H1 (cell line): ENCODE measurements at regions not wholly inside any gene's neighbourhood (a gene's known extent, or its start where the extent isn't known, plus 50 kb on each side); places are given as distances from the start of the nearest gene placed in this dataset.

Experiments
- CTCF ChIA-PET: fragments of 300-600 bp; sonication (Branson Sonifier 250); formaldehyde crosslinking; loops from one replicate; lab custom pipeline; 2021; ENCODE audit not compliant: partially characterized antibody; lab: Charles Lee
- POLR2A ChIA-PET: fragments of 300-600 bp; sonication (Branson Sonifier 250); formaldehyde crosslinking; loops from one replicate; lab custom pipeline; 2021; ENCODE audit warnings: inconsistent platforms; ENCODE audit not compliant: partially characterized antibody; lab: Charles Lee
- DNase-seq, 2 experiments: peaks; one replicate each; pipeline versions ENCODE4 v3.0.0 to v3.0.0-alpha.2; 2010 to 2022; ENCODE audit warnings: low spot score in 2 of 2, low read depth in 1 of 2, mixed read lengths in 1 of 2
- FAIRE-seq: peaks from 2 replicates; lab custom pipeline; 2011; peaks lifted over from hg19 to GRCh38; lab: Jason Lieb, UNC
- H2AFZ ChIP-seq: 2 replicates; pipeline ENCODE4 v1.8.1; 2012; ENCODE audit warnings: low read length, inconsistent platforms
- H2AK5ac ChIP-seq: 2 replicates; pipeline ENCODE4 v1.6.1; 2013; ENCODE audit warnings: low read depth, low read length
- H2BK120ac ChIP-seq: replicated peaks from 2 replicates; pipeline ENCODE3; 2013; ENCODE audit warnings: low read depth, low read length, inconsistent platforms
- H2BK12ac ChIP-seq: 2 replicates; pipeline ENCODE4 v1.6.1; 2013; ENCODE audit warnings: low read depth, low read length
- H2BK15ac ChIP-seq: 2 replicates; pipeline ENCODE4 v1.6.1; 2013; ENCODE audit warnings: low read length
- H2BK20ac ChIP-seq: 2 replicates; pipeline ENCODE4 v1.6.1; 2013; ENCODE audit warnings: low read length
- H2BK5ac ChIP-seq: 2 replicates; pipeline ENCODE4 v1.6.1; 2013; ENCODE audit warnings: low read depth, low read length
- H3K14ac ChIP-seq: 2 replicates; pipeline ENCODE4 v1.6.1; 2013; ENCODE audit warnings: inconsistent platforms; ENCODE audit not compliant: insufficient read length
- H3K18ac ChIP-seq: 2 replicates; pipeline ENCODE4 v1.6.1; 2013; ENCODE audit warnings: low read length; ENCODE audit errors: extremely low read depth
- H3K23ac ChIP-seq: 2 replicates; pipeline ENCODE4 v1.6.1; 2013; ENCODE audit warnings: inconsistent platforms; ENCODE audit not compliant: insufficient read length
- H3K23me2 ChIP-seq: 2 replicates; pipeline ENCODE4 v1.6.1; 2013; ENCODE audit warnings: low read depth, low read length
- H3K27ac ChIP-seq: 2 replicates; pipeline ENCODE4 v1.6.1; 2011; ENCODE audit warnings: low read depth, low read length, inconsistent platforms
- H3K27me3 ChIP-seq, 4 experiments: replicated peaks in 1 of 4; 1 replicate in 1 of 4; 2 replicates in 3 of 4; pipeline versions ENCODE4 v1.6.1 to v1.8.1; 2011 to 2013; ENCODE audit warnings: low read length in 3 of 4, mild to moderate bottlenecking in 3 of 4, inconsistent platforms in 2 of 4, mixed read lengths in 2 of 4, moderate library complexity in 1 of 4; ENCODE audit not compliant: control insufficient read depth in 3 of 4, insufficient read depth in 3 of 4; ENCODE audit errors: extremely low read depth in 1 of 4
- H3K36me3 ChIP-seq, 4 experiments: 2 replicates each; pipeline versions ENCODE4 v1.6.1 to v1.8.1; 2011 to 2013; ENCODE audit warnings: mild to moderate bottlenecking in 4 of 4, low read length in 3 of 4, moderate library complexity in 2 of 4, control low read depth in 1 of 4, inconsistent platforms in 1 of 4; ENCODE audit not compliant: insufficient read depth in 4 of 4, control insufficient read depth in 2 of 4
- H3K4ac ChIP-seq: replicated peaks from 2 replicates; pipeline ENCODE3; 2013; ENCODE audit warnings: low read length, low read depth, mixed read lengths, inconsistent platforms; ENCODE audit not compliant: insufficient read length
- H3K4me1 ChIP-seq, 4 experiments: replicated peaks in 1 of 4; 1 replicate in 1 of 4; 2 replicates in 3 of 4; pipeline versions ENCODE4 v1.6.1 to v1.8.1; 2011 to 2013; ENCODE audit warnings: low read length in 3 of 4, inconsistent platforms in 2 of 4, mixed read lengths in 1 of 4; ENCODE audit not compliant: insufficient read depth in 4 of 4, control insufficient read depth in 3 of 4
- H3K4me2 ChIP-seq, 2 experiments: 2 replicates each; pipeline versions ENCODE4 v1.6.1 to v1.8.1; 2011 to 2013; ENCODE audit warnings: low read depth in 2 of 2, low read length in 2 of 2, control low read depth in 1 of 2, inconsistent platforms in 1 of 2, mild to moderate bottlenecking in 1 of 2; ENCODE audit not compliant: insufficient read depth in 1 of 2
- H3K4me3 ChIP-seq, 4 experiments: fragments of 200-600, 300-600 bp in 1 of 4; sonication (generic), shearing (Covaris generic), sonication (Bioruptor Twin) in 1 of 4; 2 replicates each; pipeline versions ENCODE4 v1.5.1 to v1.8.1; 2011 to 2016; ENCODE audit warnings: low read length in 4 of 4, low read depth in 3 of 4, control low read depth in 2 of 4, inconsistent platforms in 2 of 4, mild to moderate bottlenecking in 2 of 4, mixed read lengths in 1 of 4, moderate library complexity in 1 of 4; ENCODE audit not compliant: insufficient read depth in 2 of 4; ENCODE audit errors: extremely low read depth in 1 of 4
- H3K56ac ChIP-seq: replicated peaks from 2 replicates; pipeline ENCODE3; 2013; ENCODE audit warnings: low read depth, mild to moderate bottlenecking, mixed read lengths, low read length, inconsistent platforms; ENCODE audit not compliant: insufficient read length
- H3K79me1 ChIP-seq: 2 replicates; pipeline ENCODE4 v1.6.1; 2013; ENCODE audit warnings: low read depth, low read length, control low read depth
- H3K79me2 ChIP-seq, 2 experiments: 2 replicates each; pipeline versions ENCODE4 v1.6.1 to v1.8.1; 2012 to 2013; ENCODE audit warnings: low read length in 2 of 2, mild to moderate bottlenecking in 2 of 2, inconsistent platforms in 1 of 2; ENCODE audit not compliant: insufficient read depth in 2 of 2, control insufficient read depth in 1 of 2
- H3K9ac ChIP-seq, 4 experiments: replicated peaks in 1 of 4; 1 replicate in 1 of 4; 2 replicates in 3 of 4; pipeline versions ENCODE4 v1.6.1 to v1.8.1; 2011 to 2013; ENCODE audit warnings: low read depth in 3 of 4, low read length in 3 of 4, control low read depth in 2 of 4, mild to moderate bottlenecking in 2 of 4, moderate library complexity in 2 of 4, inconsistent platforms in 1 of 4; ENCODE audit errors: extremely low read depth in 1 of 4
- H3K9me3 ChIP-seq, 2 experiments: 2 replicates each; pipeline versions ENCODE4 v1.6.1 to v1.8.1; 2012 to 2013; ENCODE audit warnings: mild to moderate bottlenecking in 2 of 2, moderate library complexity in 2 of 2, control low read depth in 1 of 2, inconsistent platforms in 1 of 2, low read depth in 1 of 2, low read length in 1 of 2, mixed read lengths in 1 of 2; ENCODE audit not compliant: insufficient read depth in 2 of 2
- H4K20me1 ChIP-seq, 2 experiments: replicated peaks in 1 of 2; 2 replicates each; pipeline versions ENCODE3 to v1.8.1; 2011 to 2013; ENCODE audit warnings: inconsistent platforms in 2 of 2, low read length in 2 of 2, mild to moderate bottlenecking in 1 of 2; ENCODE audit not compliant: insufficient read depth in 2 of 2, control insufficient read depth in 1 of 2
- H4K5ac ChIP-seq: 2 replicates; pipeline ENCODE4 v1.6.1; 2013; ENCODE audit warnings: low read length, low read depth, mixed read lengths, inconsistent platforms; ENCODE audit not compliant: insufficient read length
- H4K8ac ChIP-seq: 2 replicates; pipeline ENCODE4 v1.8.0; 2013; ENCODE audit warnings: mild to moderate bottlenecking, moderate library complexity, low read length, inconsistent platforms; ENCODE audit not compliant: insufficient read depth; ENCODE audit errors: extremely low read depth
- H4K91ac ChIP-seq: replicated peaks from 2 replicates; pipeline ENCODE3; 2013; ENCODE audit warnings: low read length, mixed read lengths, inconsistent platforms; ENCODE audit not compliant: insufficient read length
- ASH2L ChIP-seq: fragments of 200-600, 300-600 bp; sonication (generic); IDR thresholded peaks from one replicate; pipeline ENCODE4 v1.7.1; 2017; ENCODE audit warnings: low read length
- BCL11A ChIP-seq, 2 experiments: IDR thresholded peaks; one replicate each; pipeline ENCODE4 v1.6.1; 2011; ENCODE audit warnings: low read depth in 2 of 2, low read length in 2 of 2, mild to moderate bottlenecking in 2 of 2
- CBX5 ChIP-seq: fragments of 300-800, 300-1000 bp; sonication (generic); IDR thresholded peaks from 2 replicates; pipeline ENCODE4 v1.7.1; 2016; ENCODE audit warnings: antibody characterized with exemption, low read length, low read depth
- GTF2F1 ChIP-seq: IDR thresholded peaks from 2 replicates; pipeline ENCODE4 v1.6.1; 2012; ENCODE audit warnings: low read depth, low read length, improper control_type of control experiment, borderline replicate concordance
- MAX ChIP-seq: IDR thresholded peaks from 2 replicates; pipeline ENCODE4 v1.6.1; 2012; ENCODE audit warnings: inconsistent platforms
- NRF1 ChIP-seq: IDR thresholded peaks from 2 replicates; pipeline ENCODE4 v1.6.1; 2011; ENCODE audit warnings: mild to moderate bottlenecking, low read depth, low read length, improper control_type of control experiment
- RAD21 ChIP-seq, 2 experiments: IDR thresholded peaks in 1 of 2; conservative IDR thresholded peaks in 1 of 2; 2 replicates each; pipeline ENCODE4 v1.6.1; 2011; ENCODE audit warnings: low read depth in 2 of 2, low read length in 2 of 2, improper control_type of control experiment in 1 of 2, inconsistent platforms in 1 of 2, mild to moderate bottlenecking in 1 of 2, moderate library complexity in 1 of 2
- RFX5 ChIP-seq: IDR thresholded peaks from 2 replicates; pipeline ENCODE4 v1.6.1; 2011; ENCODE audit warnings: low read depth, low read length, improper control_type of control experiment, borderline replicate concordance
- SIN3A ChIP-seq, 2 experiments: IDR thresholded peaks in 1 of 2; conservative IDR thresholded peaks in 1 of 2; 2 replicates each; pipeline ENCODE4 v1.6.1; 2011 to 2012; ENCODE audit warnings: low read length in 2 of 2, improper control_type of control experiment in 1 of 2, low read depth in 1 of 2, mild to moderate bottlenecking in 1 of 2
- SIRT6 ChIP-seq: IDR thresholded peaks from one replicate; pipeline ENCODE4 v1.7.1; 2012; ENCODE audit warnings: low read length, inconsistent platforms
- SP2 ChIP-seq: IDR thresholded peaks from 2 replicates; pipeline ENCODE4 v1.6.1; 2012; ENCODE audit warnings: mild to moderate bottlenecking, low read length, inconsistent platforms
- SP4 ChIP-seq: IDR thresholded peaks from 2 replicates; pipeline ENCODE4 v1.6.1; 2012; ENCODE audit warnings: low read length, inconsistent platforms
- SUZ12 ChIP-seq: fragments of 200-600 bp; sonication (generic); IDR thresholded peaks from 2 replicates; pipeline ENCODE4 v1.6.1; 2012; ENCODE audit warnings: mild to moderate bottlenecking, inconsistent platforms, low read length, moderate library complexity, mixed read lengths
- TAF1 ChIP-seq: IDR thresholded peaks from 2 replicates; pipeline ENCODE4 v1.6.1; 2011; ENCODE audit warnings: mild to moderate bottlenecking, low read depth, low read length

- no peak overlapping the region for H2BK12ac ChIP-seq
- H3K56ac ChIP-seq, result no peak overlapping the region
- DNase-seq (no peak), FAIRE-seq (no peak)
- H2BK5ac ChIP-seq, result no peak overlapping the region
- no peaks in the 10 kb centered on the region for H3K4me1 ChIP-seq
- no peak overlapping the region for H4K8ac ChIP-seq
- H3K18ac ChIP-seq, result no peak overlapping the region
- peaks cover 20 to 23% of the 10 kb centered on the region in 2 experiments for H3K9me3 ChIP-seq
- no peak overlapping the region for H3K23ac ChIP-seq
- no peak overlapping the region for H2AK5ac ChIP-seq
- H2BK20ac ChIP-seq, result no peak overlapping the region
- no peak overlapping the region for H2BK15ac ChIP-seq
- TF ChIP-seq RAD21 (IDR thresholded peaks at IDR 0.05 in 1 of 2, conservative IDR thresholded peaks at IDR 0.05 in 1 of 2; ENCODE audit: low read depth in 2 of 2, low read length in 2 of 2) (no peak), MAX (no peak), SP4 (no peak), GTF2F1 (no peak), NRF1 (no peak), BCL11A (IDR thresholded peaks at IDR 0.05; ENCODE audit: low read depth in 2 of 2, low read length in 2 of 2) (no peak), CBX5 (no peak), SIN3A (conservative IDR thresholded peaks at IDR 0.05 in 1 of 2, IDR thresholded peaks at IDR 0.05 in 1 of 2; ENCODE audit: low read depth in 1 of 2, low read length in 2 of 2) (no peak), ASH2L (no peak), RFX5 (no peak), SUZ12 (no peak), TAF1 (no peak), SIRT6 (no peak), SP2 (no peak)
- TF ChIP-seq, all 59 proteins: peak for 0
- H3K4ac ChIP-seq, result no peak overlapping the region
- ChIA-PET CTCF (no interaction called here), POLR2A (no interaction called here)
- H3K36me3 ChIP-seq, result peaks cover 0 to 12% (median 0%) of the 10 kb centered on the region in 4 experiments; a peak in 4 of 8 replicates
- no peak overlapping the region for H3K4me2 ChIP-seq
- H4K91ac ChIP-seq, result no peak overlapping the region
- H3K79me1 ChIP-seq, result no peaks in the 10 kb centered on the region
- H3K23me2 ChIP-seq, result no peaks in the 10 kb centered on the region
- no peak overlapping the region for H3K14ac ChIP-seq
- H2AFZ ChIP-seq, result no peak overlapping the region
- no peak overlapping the region for H3K9ac ChIP-seq
- no peaks in the 10 kb centered on the region for H3K79me2 ChIP-seq
- H4K5ac ChIP-seq, result no peak overlapping the region
- H2BK120ac ChIP-seq, result no peak overlapping the region
- no peaks in the 10 kb centered on the region for H4K20me1 ChIP-seq
- H3K4me3 ChIP-seq, result no peak overlapping the region
- peaks cover 0 to 2% (median 0%) of the 10 kb centered on the region in 4 experiments; a peak in 1 of 7 replicates for H3K27me3 ChIP-seq
- H3K27ac ChIP-seq, result no peak overlapping the region
These were observed 316.9 kb upstream of the LRRTM4 start for GRCh38 chr2:77839102-77839501.
